ENCODE measurements at regions not wholly inside any gene's neighbourhood (a gene's known extent, or its start where the extent isn't known, plus 50 kb on each side); places are given as distances from the start of the nearest gene placed in this dataset.

GRCh38 chr10:83934062-83934461 lies 205.2 kb upstream of the GHITM start:
- H2BK20ac ChIP-seq (ENCODE audit: low read length), result no peak overlapping the region
- no peaks in the 10 kb centered on the region for H4K20me1 ChIP-seq (replicated peaks in 1 of 2; ENCODE audit: control insufficient read depth in 1 of 2, insufficient read depth in 2 of 2, low read length in 2 of 2)
- no peak overlapping the region for H2BK120ac ChIP-seq (replicated peaks; ENCODE audit: low read depth, low read length)
- H2AFZ ChIP-seq (ENCODE audit: low read length), result no peak overlapping the region
- H3K14ac ChIP-seq (ENCODE audit: insufficient read length), result no peak overlapping the region
- ChIA-PET POLR2A (ENCODE audit: partially characterized antibody) (no interaction called here), CTCF (ENCODE audit: partially characterized antibody) (interaction anchor here (0.9 kb wide), 1 partner anchor 10 kb away, joined by 3 read pairs; no protein-coding TSS in a partner anchor)
- H4K91ac ChIP-seq (replicated peaks; ENCODE audit: insufficient read length, low read length), result no peak overlapping the region
- no peak overlapping the region for H3K23ac ChIP-seq (ENCODE audit: insufficient read length)
- no peak overlapping the region for H3K18ac ChIP-seq (ENCODE audit: extremely low read depth, low read length)
- H2BK12ac ChIP-seq (ENCODE audit: low read depth, low read length), result no peak overlapping the region
- H3K79me2 ChIP-seq (ENCODE audit: control insufficient read depth in 1 of 2, insufficient read depth in 2 of 2, low read length in 2 of 2), result no peaks in the 10 kb centered on the region
- peaks cover 0 to 12% (median 3%) of the 10 kb centered on the region in 4 experiments; a peak in 3 of 7 replicates for H3K4me1 ChIP-seq (replicated peaks in 1 of 4; ENCODE audit: control insufficient read depth in 3 of 4, insufficient read depth in 4 of 4, low read length in 3 of 4)
- no peaks in the 10 kb centered on the region for H3K36me3 ChIP-seq (ENCODE audit: control insufficient read depth in 2 of 4, insufficient read depth in 4 of 4, low read length in 3 of 4)
- no peak overlapping the region for H3K4me2 ChIP-seq (ENCODE audit: insufficient read depth in 1 of 2, low read depth in 2 of 2, low read length in 2 of 2)
- no peak overlapping the region for H2AK5ac ChIP-seq (ENCODE audit: low read depth, low read length)
- no peaks in the 10 kb centered on the region for H3K79me1 ChIP-seq (ENCODE audit: low read depth, low read length)
- H3K27me3 ChIP-seq (replicated peaks in 1 of 4; ENCODE audit: control insufficient read depth in 3 of 4, extremely low read depth in 1 of 4, insufficient read depth in 3 of 4, low read length in 3 of 4), result no peaks in the 10 kb centered on the region; a peak in 1 of 7 replicates
- H4K5ac ChIP-seq (ENCODE audit: insufficient read length, low read depth, low read length), result no peak overlapping the region
- no peaks in the 10 kb centered on the region for H3K9me3 ChIP-seq (ENCODE audit: insufficient read depth in 2 of 2, low read depth in 1 of 2, low read length in 1 of 2)
- no peak overlapping the region for H3K9ac ChIP-seq (replicated peaks in 1 of 4; ENCODE audit: extremely low read depth in 1 of 4, low read depth in 3 of 4, low read length in 3 of 4)
- no peak overlapping the region for H2BK15ac ChIP-seq (ENCODE audit: low read length)
- no peaks in the 10 kb centered on the region for H3K23me2 ChIP-seq (ENCODE audit: low read depth, low read length)
- H4K8ac ChIP-seq (ENCODE audit: extremely low read depth, insufficient read depth, low read length), result no peak overlapping the region
- TF ChIP-seq POLR2A (IDR thresholded peaks at IDR 0.05; ENCODE audit: control extremely low read depth in 1 of 2, low read depth in 2 of 2, low read length in 2 of 2), result no peak
- no peak for TF ChIP-seq RXRA (IDR thresholded peaks at IDR 0.05; ENCODE audit: insufficient read depth, low read depth, low read length)
- no peak for TF ChIP-seq BACH1 (IDR thresholded peaks at IDR 0.05; ENCODE audit: low read length)
- TF ChIP-seq KDM1A (IDR thresholded peaks at IDR 0.05; ENCODE audit: borderline replicate concordance, low read length), result no peak
- no peak for TF ChIP-seq RAD21 (IDR thresholded peaks at IDR 0.05 in 1 of 2, conservative IDR thresholded peaks at IDR 0.05 in 1 of 2; ENCODE audit: low read depth in 2 of 2, low read length in 2 of 2)
- H3K56ac ChIP-seq (replicated peaks; ENCODE audit: insufficient read length, low read depth, low read length), result no peak overlapping the region
- no peak overlapping the region for H3K27ac ChIP-seq (ENCODE audit: low read depth, low read length)
- 77% methylated on average over 3 of the region's 3 CpGs; no CpG with 5 or more reads in 1 of the 2 experiments for WGBS, 2 experiments (ENCODE audit: extremely low coverage in 1 of 2, insufficient coverage in 1 of 2, insufficient read length in 1 of 2, insufficient replicate concordance in 2 of 2, low coverage in 1 of 2, low lambda C conversion rate in 2 of 2, missing lambda C conversion rate in 1 of 2)
- H2BK5ac ChIP-seq (ENCODE audit: low read depth, low read length), result no peak overlapping the region
- H3K4ac ChIP-seq (replicated peaks; ENCODE audit: insufficient read length, low read depth, low read length), result no peak overlapping the region
- DNase-seq (ENCODE audit: low read depth in 1 of 2, low spot score in 2 of 2), result no peak
- no peak overlapping the region for H3K4me3 ChIP-seq (ENCODE audit: extremely low read depth in 1 of 4, insufficient read depth in 2 of 4, low read depth in 3 of 4, low read length in 4 of 4)
- no peak for FAIRE-seq
